WTC11 (cell line): ENCODE measurements at regions not wholly inside any gene's neighbourhood (a gene's known extent, or its start where the extent isn't known, plus 50 kb on each side); places are given as distances from the start of the nearest gene placed in this dataset.
"Not testable (repeated sequence)": the region's sequence is repeated elsewhere in the genome, so short reads cannot be mapped to it uniquely, and the experiment has no call there.

Experiments used
- ATAC-seq: fragments of 200-7000 bp; cut with Tn5 transposase; 2 replicates; pipeline ENCODE4 v1.10.0; 2021; ENCODE audit warnings: mild to moderate bottlenecking, moderate library complexity
- CTCF ChIA-PET: fragments of 300-600 bp; sonication (Branson Sonifier 250); formaldehyde crosslinking; loops from one replicate; lab custom pipeline; 2021; ENCODE audit warnings: antibody characterized with exemption; lab: Charles Lee
- POLR2A ChIA-PET: fragments of 350-600 bp; sonication (Branson Sonifier 250); formaldehyde crosslinking; loops from one replicate; lab custom pipeline; 2021; ENCODE audit warnings: antibody characterized with exemption; lab: Charles Lee
- DNase-seq: peaks from one replicate; pipeline ENCODE4 v3.0.0; 2021; ENCODE audit warnings: low spot score
- H3K27ac Mint-ChIP-seq: 2 replicates; pipeline ENCODE4 v1.8.0; 2021; ENCODE audit warnings: mixed read lengths
- H3K27me3 Mint-ChIP-seq: 2 replicates; pipeline ENCODE4 v1.8.0; 2021; ENCODE audit warnings: low read depth, mild to moderate bottlenecking, moderate library complexity, mixed read lengths
- H3K36me3 Mint-ChIP-seq: 2 replicates; pipeline ENCODE4 v1.8.0; 2021; ENCODE audit warnings: mixed read lengths
- H3K4me1 Mint-ChIP-seq: 2 replicates; pipeline ENCODE4 v1.8.0; 2022; ENCODE audit warnings: mixed read lengths
- H3K4me3 Mint-ChIP-seq: 2 replicates; pipeline ENCODE4 v1.8.0; 2021; ENCODE audit warnings: mild to moderate bottlenecking, moderate library complexity, mixed read lengths
- H3K9me3 Mint-ChIP-seq: 2 replicates; pipeline ENCODE4 v1.8.0; 2021; ENCODE audit warnings: mixed read lengths
- ATF1 ChIP-seq: sonication (generic); formaldehyde crosslinking; IDR thresholded peaks from 2 replicates; pipeline ENCODE4 v1.8.1; 2023; ENCODE audit warnings: mild to moderate bottlenecking, moderate library complexity, missing genetic modification reagents
- FOXJ3 ChIP-seq: sonication (generic); formaldehyde crosslinking; IDR thresholded peaks from 2 replicates; pipeline ENCODE4 v1.9.0; 2021; ENCODE audit warnings: missing genetic modification reagents, mild to moderate bottlenecking, borderline replicate concordance
- HMGA2 ChIP-seq: fragments of 250-450 bp; sonication (Bioruptor Pico); IDR thresholded peaks from 2 replicates; pipeline ENCODE4 v1.4.0; 2021; ENCODE audit warnings: mild to moderate bottlenecking, moderate library complexity
- JUN ChIP-seq: sonication (generic); formaldehyde crosslinking; IDR thresholded peaks from 2 replicates; pipeline ENCODE4 v1.8.0; 2023; ENCODE audit warnings: mild to moderate bottlenecking, missing genetic modification reagents
- SMAD3 ChIP-seq: sonication (generic); formaldehyde crosslinking; IDR thresholded peaks from 2 replicates; pipeline ENCODE4 v1.8.0; 2022; ENCODE audit warnings: missing genetic modification reagents, mild to moderate bottlenecking, borderline replicate concordance
- SP1 ChIP-seq: sonication (generic); formaldehyde crosslinking; conservative IDR thresholded peaks from 2 replicates; pipeline ENCODE4 v1.8.1; 2022; ENCODE audit warnings: missing genetic modification reagents
- TCF7 ChIP-seq: sonication (generic); formaldehyde crosslinking; IDR thresholded peaks from 2 replicates; pipeline ENCODE4 v1.8.0; 2022; ENCODE audit warnings: mild to moderate bottlenecking, low read depth, missing genetic modification reagents, moderate library complexity
- USF1 ChIP-seq: sonication (generic); formaldehyde crosslinking; IDR thresholded peaks from 2 replicates; pipeline ENCODE4 v1.8.0; 2022; ENCODE audit warnings: mild to moderate bottlenecking, missing genetic modification reagents
- ZNF532 ChIP-seq: fragments of 250-450 bp; sonication (Bioruptor Pico); IDR thresholded peaks from 2 replicates; pipeline ENCODE4 v1.9.0; 2021; ENCODE audit warnings: mild to moderate bottlenecking, borderline replicate concordance
- ZSCAN18 ChIP-seq: fragments of 250-450 bp; sonication (Bioruptor Pico); IDR thresholded peaks from 2 replicates; pipeline ENCODE4 v2.1.2; 2022; ENCODE audit warnings: mild to moderate bottlenecking, moderate library complexity
- TF ChIP-seq, protein P1 (sequence below): fragments of 200-600 bp; IDR thresholded peaks from 2 replicates; pipeline ENCODE4 v1.8.0; 2022; ENCODE audit warnings: antibody characterized with exemption
- TF ChIP-seq, protein P2 (sequence below): fragments of 250-450 bp; sonication (Bioruptor Pico); IDR thresholded peaks from 2 replicates; pipeline ENCODE4 v1.9.0; 2021; ENCODE audit warnings: moderate library complexity, mild to moderate bottlenecking, inconsistent platforms, borderline replicate concordance

- Mint-ChIP-seq H3K36me3 (peaks cover 3% of the 10 kb centered on the region; the same call in 1 of the 2 replicates), H3K27me3 (no peaks in the 10 kb centered on the region; the same call in none of the 2 replicates), H3K4me3 (no peak overlapping the region), H3K9me3 (peaks cover 21% of the 10 kb centered on the region), H3K27ac (no peak overlapping the region), H3K4me1 (no peaks in the 10 kb centered on the region)
- CTCF ChIA-PET = no interaction called here
- POLR2A ChIA-PET = no interaction called here
- no peak for DNase-seq
- TF ChIP-seq SP1 (CRISPR knock-in tag) (no peak), ATF1 (CRISPR knock-in tag) (no peak), ZNF532 (CRISPR knock-in tag) (no peak), ZSCAN18 (CRISPR knock-in tag) (no peak)
- TF ChIP-seq, protein P1, sequence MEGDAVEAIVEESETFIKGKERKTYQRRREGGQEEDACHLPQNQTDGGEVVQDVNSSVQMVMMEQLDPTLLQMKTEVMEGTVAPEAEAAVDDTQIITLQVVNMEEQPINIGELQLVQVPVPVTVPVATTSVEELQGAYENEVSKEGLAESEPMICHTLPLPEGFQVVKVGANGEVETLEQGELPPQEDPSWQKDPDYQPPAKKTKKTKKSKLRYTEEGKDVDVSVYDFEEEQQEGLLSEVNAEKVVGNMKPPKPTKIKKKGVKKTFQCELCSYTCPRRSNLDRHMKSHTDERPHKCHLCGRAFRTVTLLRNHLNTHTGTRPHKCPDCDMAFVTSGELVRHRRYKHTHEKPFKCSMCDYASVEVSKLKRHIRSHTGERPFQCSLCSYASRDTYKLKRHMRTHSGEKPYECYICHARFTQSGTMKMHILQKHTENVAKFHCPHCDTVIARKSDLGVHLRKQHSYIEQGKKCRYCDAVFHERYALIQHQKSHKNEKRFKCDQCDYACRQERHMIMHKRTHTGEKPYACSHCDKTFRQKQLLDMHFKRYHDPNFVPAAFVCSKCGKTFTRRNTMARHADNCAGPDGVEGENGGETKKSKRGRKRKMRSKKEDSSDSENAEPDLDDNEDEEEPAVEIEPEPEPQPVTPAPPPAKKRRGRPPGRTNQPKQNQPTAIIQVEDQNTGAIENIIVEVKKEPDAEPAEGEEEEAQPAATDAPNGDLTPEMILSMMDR = no peak
- no peak for ATAC-seq
Observed at GRCh38 chr16:55072976-55073375, 142.3 kb downstream of the IRX5 start.

- POLR2A ChIA-PET = no interaction called here
- Mint-ChIP-seq H3K4me3 (no peak overlapping the region), H3K27ac (no peak overlapping the region), H3K9me3 (peaks cover 21% of the 10 kb centered on the region), H3K27me3 (no peaks in the 10 kb centered on the region; the same call in none of the 2 replicates), H3K4me1 (no peaks in the 10 kb centered on the region), H3K36me3 (peaks cover 3% of the 10 kb centered on the region; the same call in 1 of the 2 replicates)
- ATAC-seq (no peak), DNase-seq (no peak)
- TF ChIP-seq JUN (CRISPR knock-in tag) = no peak
- TF ChIP-seq TCF7 (CRISPR knock-in tag) = no peak
- CTCF ChIA-PET = no interaction called here
Observed at GRCh38 chr16:55073830-55074229, 143.2 kb downstream of the IRX5 start.

- H3K4me1 Mint-ChIP-seq, DNase-seq, H3K27ac Mint-ChIP-seq, H3K4me3 Mint-ChIP-seq, ATAC-seq, POLR2A ChIA-PET, H3K36me3 Mint-ChIP-seq, CTCF ChIA-PET, H3K27me3 Mint-ChIP-seq: not testable (repeated sequence)
- peaks cover 29% of the 10 kb centered on the region for H3K9me3 Mint-ChIP-seq
Observed at GRCh38 chr16:55075208-55075607, 144.5 kb downstream of the IRX5 start.

- H3K36me3 Mint-ChIP-seq = peaks cover 3% of the 10 kb centered on the region; the same call in 1 of the 2 replicates
- H3K27me3 Mint-ChIP-seq = no peaks in the 10 kb centered on the region; the same call in none of the 2 replicates
- H3K27ac Mint-ChIP-seq = no peak overlapping the region
- no peaks in the 10 kb centered on the region for H3K4me1 Mint-ChIP-seq
- no peak overlapping the region for H3K4me3 Mint-ChIP-seq
- ATAC-seq (no peak), DNase-seq (no peak)
- POLR2A ChIA-PET = no interaction called here
- TF ChIP-seq, protein P2, sequence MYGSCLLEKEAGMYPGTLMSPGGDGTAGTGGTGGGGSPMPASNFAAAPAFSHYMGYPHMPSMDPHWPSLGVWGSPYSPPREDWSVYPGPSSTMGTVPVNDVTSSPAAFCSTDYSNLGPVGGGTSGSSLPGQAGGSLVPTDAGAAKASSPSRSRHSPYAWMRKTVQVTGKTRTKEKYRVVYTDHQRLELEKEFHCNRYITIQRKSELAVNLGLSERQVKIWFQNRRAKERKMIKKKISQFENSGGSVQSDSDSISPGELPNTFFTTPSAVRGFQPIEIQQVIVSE = no peak
- TF ChIP-seq, protein P1 = no peak
- TF ChIP-seq SMAD3 (CRISPR knock-in tag) (no peak), USF1 (CRISPR knock-in tag) (no peak), HMGA2 (no peak), FOXJ3 (no peak)
- CTCF ChIA-PET = no interaction called here
- peaks cover 26% of the 10 kb centered on the region for H3K9me3 Mint-ChIP-seq
Observed at GRCh38 chr16:55076053-55076452, 145.4 kb downstream of the IRX5 start.
